ENCODE measurements at regions not wholly inside any gene's neighbourhood (a gene's known extent, or its start where the extent isn't known, plus 50 kb on each side); places are given as distances from the start of the nearest gene placed in this dataset.

DNA sequence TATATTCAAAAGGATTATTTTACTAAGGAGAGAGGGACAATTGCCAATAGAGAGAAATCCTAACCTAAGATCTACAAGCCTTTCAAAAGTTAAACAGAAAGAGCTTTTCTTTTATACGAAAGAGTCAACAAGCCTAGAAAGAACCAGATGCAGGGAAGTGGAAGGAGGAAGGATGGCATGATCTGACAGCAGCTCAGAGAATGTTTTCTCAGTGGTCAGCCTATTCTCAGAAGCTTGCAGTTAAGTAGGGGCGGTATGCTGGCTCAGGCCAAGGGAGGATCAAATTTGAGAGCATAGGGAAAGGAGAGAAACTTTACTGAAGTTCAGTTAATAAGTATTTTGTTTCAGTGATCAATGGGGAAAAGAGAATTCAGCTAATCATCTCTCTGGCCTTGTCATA lies 88.0 kb upstream of the FTMT start:
- TF ChIP-seq, protein P1, sequence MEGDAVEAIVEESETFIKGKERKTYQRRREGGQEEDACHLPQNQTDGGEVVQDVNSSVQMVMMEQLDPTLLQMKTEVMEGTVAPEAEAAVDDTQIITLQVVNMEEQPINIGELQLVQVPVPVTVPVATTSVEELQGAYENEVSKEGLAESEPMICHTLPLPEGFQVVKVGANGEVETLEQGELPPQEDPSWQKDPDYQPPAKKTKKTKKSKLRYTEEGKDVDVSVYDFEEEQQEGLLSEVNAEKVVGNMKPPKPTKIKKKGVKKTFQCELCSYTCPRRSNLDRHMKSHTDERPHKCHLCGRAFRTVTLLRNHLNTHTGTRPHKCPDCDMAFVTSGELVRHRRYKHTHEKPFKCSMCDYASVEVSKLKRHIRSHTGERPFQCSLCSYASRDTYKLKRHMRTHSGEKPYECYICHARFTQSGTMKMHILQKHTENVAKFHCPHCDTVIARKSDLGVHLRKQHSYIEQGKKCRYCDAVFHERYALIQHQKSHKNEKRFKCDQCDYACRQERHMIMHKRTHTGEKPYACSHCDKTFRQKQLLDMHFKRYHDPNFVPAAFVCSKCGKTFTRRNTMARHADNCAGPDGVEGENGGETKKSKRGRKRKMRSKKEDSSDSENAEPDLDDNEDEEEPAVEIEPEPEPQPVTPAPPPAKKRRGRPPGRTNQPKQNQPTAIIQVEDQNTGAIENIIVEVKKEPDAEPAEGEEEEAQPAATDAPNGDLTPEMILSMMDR (IDR thresholded peaks at IDR 0.05), result no peak
- no peak for TF ChIP-seq POLR2AphosphoS5 (IDR thresholded peaks at IDR 0.05)
- TF ChIP-seq EP300 (IDR thresholded peaks at IDR 0.05), result no peak

All from sigmoid colon (tissue), 4 donors.